Breast epithelium (tissue), 3 donors: ENCODE measurements at regions not wholly inside any gene's neighbourhood (a gene's known extent, or its start where the extent isn't known, plus 50 kb on each side); places are given as distances from the start of the nearest gene placed in this dataset.

Experiments
- POLR2A ChIP-seq: fragments of 450-650 bp; IDR thresholded peaks from one replicate; pipeline ENCODE4 v1.6.1; 2016; ENCODE audit warnings: antibody characterized with exemption, mild to moderate bottlenecking, moderate library complexity
- TF ChIP-seq, protein P1 (sequence below), 3 donors: fragments of 450-650 bp; IDR thresholded peaks; one replicate each; pipeline ENCODE4 v1.5.1; 2016 to 2017; ENCODE audit warnings: antibody characterized with exemption in 3 of 3, mild to moderate bottlenecking in 3 of 3, moderate library complexity in 3 of 3

DNA sequence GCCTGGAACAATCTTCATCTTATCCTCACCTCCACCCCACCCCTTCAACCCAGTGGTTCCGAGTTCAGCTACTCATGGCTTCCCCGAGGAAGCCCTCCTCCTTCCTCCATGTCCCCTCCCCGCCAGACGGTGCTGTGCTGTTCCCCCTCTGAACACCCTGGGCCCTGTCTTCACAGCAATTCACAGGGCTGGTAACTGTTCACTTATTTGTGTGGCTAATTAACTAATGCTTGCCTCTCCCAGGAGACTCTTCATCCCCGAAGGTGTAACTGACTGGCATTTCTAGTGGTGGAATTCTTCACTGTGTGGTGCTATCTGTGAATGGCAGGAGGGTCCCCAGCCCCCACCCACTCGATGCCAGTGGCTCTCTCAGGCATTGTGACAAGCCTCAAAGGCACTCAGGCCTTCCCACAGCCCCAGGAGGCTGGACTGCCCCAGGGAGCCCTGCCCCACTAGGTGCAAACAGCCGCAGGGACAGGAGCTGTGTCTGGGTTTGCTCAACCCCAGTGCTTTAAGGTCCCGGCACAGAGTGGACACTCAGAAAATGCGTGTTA lies 133.7 kb upstream of the ID2 start:
- TF ChIP-seq, protein P1, sequence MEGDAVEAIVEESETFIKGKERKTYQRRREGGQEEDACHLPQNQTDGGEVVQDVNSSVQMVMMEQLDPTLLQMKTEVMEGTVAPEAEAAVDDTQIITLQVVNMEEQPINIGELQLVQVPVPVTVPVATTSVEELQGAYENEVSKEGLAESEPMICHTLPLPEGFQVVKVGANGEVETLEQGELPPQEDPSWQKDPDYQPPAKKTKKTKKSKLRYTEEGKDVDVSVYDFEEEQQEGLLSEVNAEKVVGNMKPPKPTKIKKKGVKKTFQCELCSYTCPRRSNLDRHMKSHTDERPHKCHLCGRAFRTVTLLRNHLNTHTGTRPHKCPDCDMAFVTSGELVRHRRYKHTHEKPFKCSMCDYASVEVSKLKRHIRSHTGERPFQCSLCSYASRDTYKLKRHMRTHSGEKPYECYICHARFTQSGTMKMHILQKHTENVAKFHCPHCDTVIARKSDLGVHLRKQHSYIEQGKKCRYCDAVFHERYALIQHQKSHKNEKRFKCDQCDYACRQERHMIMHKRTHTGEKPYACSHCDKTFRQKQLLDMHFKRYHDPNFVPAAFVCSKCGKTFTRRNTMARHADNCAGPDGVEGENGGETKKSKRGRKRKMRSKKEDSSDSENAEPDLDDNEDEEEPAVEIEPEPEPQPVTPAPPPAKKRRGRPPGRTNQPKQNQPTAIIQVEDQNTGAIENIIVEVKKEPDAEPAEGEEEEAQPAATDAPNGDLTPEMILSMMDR (IDR thresholded peaks at IDR 0.05) = no peak
- TF ChIP-seq POLR2A = no peak
